AML-193 (cell line): ENCODE measurements at regions not wholly inside any gene's neighbourhood (a gene's known extent, or its start where the extent isn't known, plus 50 kb on each side); places are given as distances from the start of the nearest gene placed in this dataset.

Experiments
- DNase-seq, 2 experiments: peaks; one replicate each; lab custom pipeline; 2025; lab: John Stamatoyannopoulos, UW

DNA sequence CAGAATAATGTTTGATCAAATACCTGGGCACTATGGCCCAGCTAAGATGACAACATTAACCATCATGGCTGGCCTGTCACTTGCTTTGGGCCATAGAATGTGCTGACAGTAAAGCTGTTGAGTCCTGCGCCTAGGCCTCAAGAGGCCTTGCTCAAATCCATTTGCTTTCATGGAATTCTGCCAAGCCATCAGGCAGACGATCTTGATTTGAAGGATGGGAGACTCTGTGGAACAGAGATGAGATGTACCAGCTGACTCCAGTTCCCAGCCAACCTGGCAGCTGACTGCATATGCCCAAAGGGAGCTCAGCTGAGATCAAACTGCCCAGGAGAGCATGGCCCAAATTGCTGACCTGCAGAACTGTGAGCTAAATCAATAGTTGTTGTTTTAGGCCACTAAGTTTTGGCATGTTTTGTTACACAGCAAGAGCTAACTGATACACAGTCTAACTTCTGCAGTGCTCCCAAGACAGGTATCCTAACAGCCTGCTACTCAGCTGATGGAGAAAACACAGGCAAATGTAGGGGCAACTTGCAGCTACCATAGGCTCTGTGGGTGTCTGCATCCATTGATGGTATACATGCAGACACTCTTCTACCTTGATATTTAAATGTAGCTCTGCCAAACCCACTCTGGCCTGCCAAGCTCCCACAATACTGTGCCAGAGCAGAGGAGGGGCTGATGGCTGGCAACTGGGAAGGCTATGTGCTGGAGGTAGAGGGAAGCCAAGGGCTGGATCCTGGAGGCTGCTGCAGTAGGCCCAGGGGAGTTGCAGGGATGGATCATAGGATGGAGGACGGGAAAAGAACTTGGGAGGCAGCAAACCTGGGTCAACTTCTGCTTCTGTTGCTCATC lies 55.2 kb upstream of the RNF24 start:
- no peak for DNase-seq

DNA sequence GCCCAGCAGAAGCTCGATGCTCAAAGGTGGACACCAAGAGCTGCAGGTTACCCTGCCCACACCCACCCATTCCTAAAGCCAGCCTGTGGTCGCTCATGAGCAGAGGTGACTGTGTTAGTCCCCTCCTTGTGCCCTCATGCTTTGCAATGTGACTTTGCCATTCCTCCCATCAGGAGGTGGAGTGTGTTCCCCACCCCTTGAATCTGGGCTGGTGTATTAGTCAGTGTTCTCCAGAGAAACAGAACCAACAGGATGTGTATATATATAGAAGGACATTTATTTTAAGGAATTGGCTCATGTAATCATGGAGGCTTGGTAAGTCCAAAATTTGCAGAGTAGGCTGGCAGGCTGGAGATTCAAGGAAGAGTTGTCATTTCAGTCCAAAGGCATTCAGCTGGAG lies 54.4 kb upstream of the RNF24 start:
- DNase-seq = no peak

- no peak for DNase-seq
These were observed 53.4 kb upstream of the RNF24 start for GRCh38 chr20:4068708-4069107.

GRCh38 chr20:4067600-4068261 lies 52.4 kb upstream of the RNF24 start:
- DNase-seq = peak; percentile 71 to 73

DNA sequence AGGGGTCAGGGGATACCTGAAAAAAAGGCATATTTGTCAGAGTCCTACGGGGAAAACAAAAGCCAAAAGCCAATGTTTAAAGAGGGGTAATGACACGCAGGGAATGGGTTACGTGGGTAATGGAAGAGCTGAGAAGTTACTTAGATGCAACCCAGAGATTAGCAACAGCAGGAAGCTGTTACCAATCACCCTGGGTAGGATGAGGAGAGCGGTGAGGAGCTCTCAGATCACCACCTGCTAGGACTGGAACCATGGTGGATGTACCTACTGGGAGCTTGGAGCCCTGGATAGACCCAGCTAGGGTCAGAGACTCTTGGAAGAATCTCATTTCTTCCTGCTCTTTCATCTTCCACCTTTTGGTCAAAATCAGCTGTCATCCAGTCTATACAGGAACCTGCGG lies 51.2 kb upstream of the RNF24 start:
- no peak for DNase-seq

DNA sequence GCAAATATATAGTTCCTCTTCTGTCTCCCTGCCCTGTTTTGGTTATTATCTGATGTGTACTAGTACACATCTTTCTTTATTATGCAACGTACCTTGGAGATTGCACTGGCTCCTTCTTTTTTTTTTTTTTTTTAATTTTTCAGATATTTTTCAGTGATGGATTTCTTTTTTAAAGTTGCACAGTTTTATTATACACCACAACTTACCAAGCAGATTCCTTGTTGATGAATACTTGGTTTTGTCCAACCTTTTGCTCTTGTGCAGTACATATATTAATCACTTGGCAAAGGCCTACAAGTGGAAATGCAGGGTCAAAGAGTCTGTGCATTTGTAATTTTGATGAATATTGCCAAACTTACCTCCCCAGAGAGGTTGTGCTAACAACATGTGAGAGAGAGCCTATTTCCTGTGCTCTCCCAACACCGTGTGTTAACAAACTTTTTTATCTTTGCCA lies 50.1 kb upstream of the RNF24 start:
- DNase-seq = peak; percentile 78 to 86
